Stimulated activated naive CD4-positive, alpha-beta T cell (primary cell): ENCODE measurements at regions not wholly inside any gene's neighbourhood (a gene's known extent, or its start where the extent isn't known, plus 50 kb on each side); places are given as distances from the start of the nearest gene placed in this dataset.

Experiments
- DNase-seq, 6 experiments: peaks; one replicate each; lab custom pipeline; 2025; lab: John Stamatoyannopoulos, UW

GRCh38 chr16:86215233-86215978, 294.9 kb upstream of the FOXF1 start:
- DNase-seq = no peak

- no peak for DNase-seq
Observed at GRCh38 chr16:86215979-86216585, 294.2 kb upstream of the FOXF1 start.

- no peak for DNase-seq
Observed at GRCh38 chr16:86216591-86216990, 293.7 kb upstream of the FOXF1 start.

- no peak for DNase-seq
Observed at GRCh38 chr16:86217001-86217890, 293.1 kb upstream of the FOXF1 start.

GRCh38 chr16:86217891-86218270, 292.4 kb upstream of the FOXF1 start:
- no peak for DNase-seq

- no peak for DNase-seq
Observed at GRCh38 chr16:86218479-86219170, 291.7 kb upstream of the FOXF1 start.

GRCh38 chr16:86219655-86220445, 290.5 kb upstream of the FOXF1 start:
- DNase-seq = no peak

- DNase-seq = no peak
Observed at GRCh38 chr16:86220561-86220960, 289.8 kb upstream of the FOXF1 start.

GRCh38 chr16:86221085-86221484, 289.2 kb upstream of the FOXF1 start:
- no peak for DNase-seq

GRCh38 chr16:86222547-86222946, 287.8 kb upstream of the FOXF1 start:
- DNase-seq = no peak

GRCh38 chr16:86222965-86223551, 287.3 kb upstream of the FOXF1 start:
- DNase-seq = no peak

GRCh38 chr16:86224126-86224525, 286.2 kb upstream of the FOXF1 start:
- DNase-seq = no peak

- DNase-seq = no peak
Observed at GRCh38 chr16:86224629-86225028, 285.7 kb upstream of the FOXF1 start.

GRCh38 chr16:86225905-86226371, 284.4 kb upstream of the FOXF1 start:
- no peak for DNase-seq

GRCh38 chr16:86227041-86227440, 283.3 kb upstream of the FOXF1 start:
- no peak for DNase-seq

GRCh38 chr16:86227801-86228200, 282.5 kb upstream of the FOXF1 start:
- DNase-seq = no peak

- DNase-seq = no peak
Observed at GRCh38 chr16:86228713-86229112, 281.6 kb upstream of the FOXF1 start.

- no peak for DNase-seq
Observed at GRCh38 chr16:86229283-86229682, 281.0 kb upstream of the FOXF1 start.

GRCh38 chr16:86229866-86230656, 280.3 kb upstream of the FOXF1 start:
- no peak for DNase-seq
